Body of pancreas (tissue), 4 donors: ENCODE measurements at regions not wholly inside any gene's neighbourhood (a gene's known extent, or its start where the extent isn't known, plus 50 kb on each side); places are given as distances from the start of the nearest gene placed in this dataset.

Experiments
- ATAC-seq: fragments of 150-250 bp; one replicate; pipeline ENCODE4 v1.9.1; 2016
- DNase-seq, 4 donors: peaks; one replicate each; pipeline ENCODE4 v3.0.0-alpha.2; 2019
- H3K27ac ChIP-seq, 4 donors: fragments of 200-600 bp; sonication (generic); 1 replicate in 3 of 4; 2 replicates in 1 of 4; pipeline versions ENCODE4 v1.5.1 to v1.6.1; 2016 to 2019; ENCODE audit warnings: mild to moderate bottlenecking in 1 of 4, mixed read lengths in 1 of 4, moderate library complexity in 1 of 4
- H3K27me3 ChIP-seq, 2 donors: fragments of 200-600 bp; sonication (generic); one replicate each; pipeline ENCODE4 v1.6.0; 2016; ENCODE audit warnings: mild to moderate bottlenecking in 1 of 2
- H3K36me3 ChIP-seq, 2 donors: fragments of 200-600 bp; sonication (generic); replicated peaks in 1 of 2; 2 replicates each; pipeline ENCODE4 v1.5.1; 2016; ENCODE audit warnings: low read depth in 2 of 2; ENCODE audit not compliant: insufficient read depth in 1 of 2
- H3K4me1 ChIP-seq: fragments of 200-600 bp; sonication (generic); one replicate; pipeline ENCODE4 v1.6.0; 2016
- H3K4me3 ChIP-seq, 2 donors: fragments of 200-600 bp; sonication (generic); 1 replicate in 1 of 2; 2 replicates in 1 of 2; pipeline ENCODE4 v1.5.1; 2016 to 2019
- H3K9me3 ChIP-seq, 3 donors: fragments of 200-600 bp; sonication (generic); 1 replicate in 2 of 3; 2 replicates in 1 of 3; pipeline ENCODE4 v1.5.1; 2016
- CTCF ChIP-seq, 7 experiments: fragments of 450-650 bp in 4 of 7; fragments of 200-600 bp in 3 of 7; sonication (generic) in 3 of 7; IDR thresholded peaks; one replicate each; pipeline ENCODE4 v1.5.1; 2016 to 2019; ENCODE audit warnings: antibody characterized with exemption in 7 of 7
- POLR2A ChIP-seq, 3 donors: fragments of 450-650 bp; IDR thresholded peaks; one replicate each; pipeline ENCODE4 v1.6.1; 2016; ENCODE audit warnings: antibody characterized with exemption in 3 of 3, mild to moderate bottlenecking in 2 of 3
- WGBS, 2 donors: methylation state at CpG; one replicate each; pipeline ENCODE4 v1.1.5; 2017; 5-methylcytosine and 5-hydroxymethylcytosine counted together
- intact Hi-C: fragments of 100-400 bp; cut with DNase I; formaldehyde crosslinking; loops from one replicate; pipeline ENCODE4 v1.15.1; 2023

DNA sequence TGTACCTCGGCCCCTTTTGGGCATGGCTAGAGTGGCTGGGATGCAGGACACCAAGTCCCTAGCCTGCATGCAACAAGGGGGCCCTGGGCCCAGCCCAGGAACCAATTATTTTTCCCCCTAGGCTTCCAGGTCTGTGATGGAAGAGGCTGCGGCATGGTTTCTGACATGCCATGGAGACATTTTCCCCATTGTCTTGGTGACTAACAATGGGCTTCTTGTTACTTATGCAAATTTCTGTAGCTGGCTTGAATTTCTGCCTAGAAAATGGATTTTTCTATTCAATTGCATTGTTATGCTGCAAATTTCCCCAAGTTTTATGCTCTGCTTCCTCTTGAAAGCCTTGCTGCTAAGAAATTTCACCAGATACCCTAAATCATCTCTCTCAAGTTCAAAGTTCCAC is 1269.6 kb upstream of the CITED2 start:
- 60 to 81% methylated on average over 2 of the region's 2 CpGs for WGBS, 2 donors
- no peak for TF ChIP-seq CTCF (IDR thresholded peaks at IDR 0.05)
- TF ChIP-seq POLR2A (IDR thresholded peaks at IDR 0.05) = no peak

DNA sequence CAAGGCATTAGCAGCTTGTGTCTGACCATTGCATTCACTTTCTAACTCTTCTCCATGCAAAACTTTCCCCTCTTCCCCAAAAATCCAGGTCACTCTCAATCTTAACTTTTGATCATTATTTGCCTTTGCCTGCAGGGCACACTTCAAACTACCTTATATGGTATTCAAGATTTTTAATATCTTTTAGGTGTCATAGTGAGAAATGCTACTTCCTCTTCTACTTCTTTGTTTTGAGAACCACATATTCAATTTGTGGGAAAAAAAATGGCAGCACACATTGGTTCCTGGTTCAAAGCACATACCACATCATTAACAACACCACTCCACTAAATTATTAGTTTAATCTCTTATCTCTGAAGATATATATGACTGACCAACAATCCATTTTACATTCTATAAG is 1267.0 kb upstream of the CITED2 start:
- Histone ChIP-seq H3K27me3 (no peaks in the 10 kb centered on the region), H3K4me3 (no peak overlapping the region), H3K36me3 (no peaks in the 10 kb centered on the region), H3K4me1 (no peaks in the 10 kb centered on the region), H3K9me3 (no peaks in the 10 kb centered on the region), H3K27ac (no peak overlapping the region)
- no peak for ATAC-seq
- no peak for TF ChIP-seq CTCF (IDR thresholded peaks at IDR 0.05)
- no peak for TF ChIP-seq POLR2A (IDR thresholded peaks at IDR 0.05)
- intact Hi-C loops = no loop called here
- DNase-seq = no peak

More for the DNA sequence above, 1269.6 kb upstream of the CITED2 start:
- H3K36me3 ChIP-seq = no peaks in the 10 kb centered on the region
- ATAC-seq (no peak), DNase-seq (no peak)
- no peaks in the 10 kb centered on the region for H3K9me3 ChIP-seq
- no peaks in the 10 kb centered on the region for H3K27me3 ChIP-seq
- intact Hi-C loops = no loop called here
- H3K4me1 ChIP-seq = no peaks in the 10 kb centered on the region
- no peak overlapping the region for H3K4me3 ChIP-seq
- H3K27ac ChIP-seq = no peak overlapping the region

DNA sequence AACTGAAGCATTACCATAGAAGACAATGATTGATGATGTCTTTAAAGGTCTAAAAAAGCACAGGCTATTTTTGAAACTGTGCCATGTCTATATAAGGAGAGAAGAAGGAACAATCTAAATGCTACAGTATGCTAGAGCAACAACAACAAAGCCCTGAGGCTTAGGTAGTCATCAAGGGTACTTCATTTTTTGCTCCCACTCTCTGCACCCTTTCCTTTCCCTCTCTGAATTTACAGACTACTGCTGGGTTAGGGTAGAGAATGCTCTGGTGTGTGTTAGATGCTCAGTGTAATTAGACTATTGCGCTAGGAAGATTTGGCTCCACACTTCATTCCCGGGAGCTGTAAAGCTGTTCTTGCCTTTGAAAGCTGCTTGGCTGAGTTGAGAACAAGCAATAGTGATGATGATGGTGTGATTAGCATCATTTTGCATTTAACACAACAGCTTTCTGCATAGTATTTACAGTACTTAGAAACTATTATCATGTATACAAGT is 1262.5 kb upstream of the CITED2 start:
- Histone ChIP-seq H3K4me3 (no peak overlapping the region), H3K4me1 (no peaks in the 10 kb centered on the region), H3K36me3 (no peaks in the 10 kb centered on the region), H3K27ac (no peak overlapping the region), H3K9me3 (no peaks in the 10 kb centered on the region), H3K27me3 (no peaks in the 10 kb centered on the region)
- DNase-seq = no peak
- intact Hi-C loops = no loop called here
- ATAC-seq = no peak
- 60 to 75% methylated on average over 2 of the region's 2 CpGs for WGBS, 2 donors
- TF ChIP-seq POLR2A (IDR thresholded peaks at IDR 0.05) (no peak), CTCF (IDR thresholded peaks at IDR 0.05) (no peak)

DNA sequence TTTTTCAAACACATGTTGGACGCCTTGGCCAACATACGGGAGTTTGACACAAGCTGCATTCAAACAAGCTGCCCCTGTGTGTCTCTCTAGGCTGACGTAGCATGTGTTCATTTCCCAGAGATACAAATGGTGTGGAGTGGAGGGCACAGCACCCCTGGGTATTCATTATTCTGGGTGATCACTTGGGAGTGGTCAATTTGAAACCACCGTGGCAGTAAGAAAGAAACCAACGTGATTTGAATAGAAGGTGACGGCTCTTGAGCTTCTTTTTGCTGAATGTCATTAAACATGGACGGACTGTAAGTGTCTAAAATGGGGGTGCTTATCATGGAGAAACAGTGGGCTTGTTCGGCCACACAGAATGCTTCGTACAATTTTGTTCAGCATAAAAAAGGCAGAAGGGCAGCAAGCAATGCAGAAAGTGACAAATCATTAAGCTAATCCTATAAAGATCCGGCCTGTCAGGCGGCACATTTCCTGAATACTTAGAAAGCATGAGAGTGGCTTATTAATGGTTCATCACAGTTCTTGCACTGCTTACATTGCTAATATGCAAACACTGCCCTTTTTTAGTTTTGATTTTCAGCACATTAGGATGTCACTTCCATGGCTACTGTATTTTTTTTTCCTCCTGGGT is 1261.9 kb upstream of the CITED2 start:
- no peak for ATAC-seq
- intact Hi-C loops = no loop called here
- Histone ChIP-seq H3K27me3 (no peaks in the 10 kb centered on the region), H3K36me3 (no peaks in the 10 kb centered on the region), H3K27ac (no peak overlapping the region), H3K4me3 (no peak overlapping the region), H3K4me1 (no peaks in the 10 kb centered on the region), H3K9me3 (no peaks in the 10 kb centered on the region)
- 57 to 60% methylated on average over 11 of the region's 11 CpGs for WGBS, 2 donors
- DNase-seq = peak in 2 of 4 donors; percentile 3 to 9
- TF ChIP-seq POLR2A (IDR thresholded peaks at IDR 0.05) = no peak
- TF ChIP-seq CTCF (IDR thresholded peaks at IDR 0.05) = no peak

GRCh38 chr6:140627002-140627401 is 1252.6 kb upstream of the CITED2 start:
- Histone ChIP-seq H3K36me3 (no peaks in the 10 kb centered on the region), H3K27ac (no peak overlapping the region), H3K9me3 (peaks cover 0 to 18% (median 0%) of the 10 kb centered on the region in 3 donors), H3K4me1 (no peaks in the 10 kb centered on the region), H3K27me3 (no peaks in the 10 kb centered on the region), H3K4me3 (no peak overlapping the region)
- no peak for TF ChIP-seq POLR2A (IDR thresholded peaks at IDR 0.05)
- TF ChIP-seq CTCF (IDR thresholded peaks at IDR 0.05) = no peak
- no peak for DNase-seq
- intact Hi-C loops = no loop called here
- WGBS, 2 donors = 74 to 89% methylated on average over 1 of the region's 1 CpG
- no peak for ATAC-seq
